Loucy (cell line): ENCODE measurements at regions not wholly inside any gene's neighbourhood (a gene's known extent, or its start where the extent isn't known, plus 50 kb on each side); places are given as distances from the start of the nearest gene placed in this dataset.

Source experiments
- H2AFZ ChIP-seq: fragments of 200-600 bp; sonication (generic); 2 replicates; pipeline ENCODE4 v1.6.0; 2016; ENCODE audit warnings: antibody characterized with exemption, mild to moderate bottlenecking, low read length, moderate library complexity
- H3F3A ChIP-seq: fragments of 200-600 bp; 2 replicates; pipeline ENCODE4 v1.6.0; 2016; ENCODE audit warnings: antibody characterized with exemption, low read depth, mild to moderate bottlenecking
- H3K27me3 ChIP-seq: fragments of 200-600 bp; sonication (generic); 2 replicates; pipeline ENCODE4 v1.6.1; 2014; ENCODE audit warnings: low read length, mild to moderate bottlenecking; ENCODE audit not compliant: insufficient read depth, poor library complexity, severe bottlenecking
- H3K36me3 ChIP-seq: fragments of 200-600 bp; sonication (generic); 2 replicates; pipeline ENCODE4 v1.6.1; 2016; ENCODE audit warnings: low read length; ENCODE audit not compliant: insufficient read depth
- H3K4me1 ChIP-seq: fragments of 200-600 bp; sonication (generic); 2 replicates; pipeline ENCODE4 v1.5.1; 2014; ENCODE audit warnings: low read length, mild to moderate bottlenecking; ENCODE audit not compliant: insufficient read depth, poor library complexity, severe bottlenecking
- H3K4me2 ChIP-seq: fragments of 200-600 bp; sonication (generic); 2 replicates; pipeline ENCODE4 v1.6.0; 2014; ENCODE audit warnings: antibody characterized with exemption, low read length, low read depth, mild to moderate bottlenecking; ENCODE audit not compliant: poor library complexity, severe bottlenecking
- H3K4me3 ChIP-seq: fragments of 200-600 bp; sonication (generic); 2 replicates; pipeline ENCODE4 v1.5.1; 2014; ENCODE audit warnings: low read length, mild to moderate bottlenecking, mixed read lengths; ENCODE audit not compliant: poor library complexity, severe bottlenecking
- H3K79me2 ChIP-seq: fragments of 200-600 bp; sonication (generic); 2 replicates; pipeline ENCODE4 v1.6.1; 2014; ENCODE audit warnings: low read length; ENCODE audit not compliant: insufficient read depth
- H3K9ac ChIP-seq: fragments of 200-600 bp; sonication (generic); 2 replicates; pipeline ENCODE4 v1.6.0; 2014; ENCODE audit warnings: mild to moderate bottlenecking, low read depth, low read length, moderate library complexity; ENCODE audit not compliant: poor library complexity, severe bottlenecking
- H3K9me2 ChIP-seq: fragments of 200-600 bp; sonication (generic); replicated peaks from 2 replicates; pipeline ENCODE4 v1.6.1; 2016; ENCODE audit warnings: low read depth, low read length, mixed read lengths
- H3K9me3 ChIP-seq: fragments of 200-600 bp; sonication (generic); 2 replicates; pipeline ENCODE4 v1.6.1; 2014; ENCODE audit warnings: mild to moderate bottlenecking, antibody characterized with exemption, low read length, low read depth; ENCODE audit not compliant: insufficient read depth
- H4K20me1 ChIP-seq: fragments of 200-600 bp; sonication (generic); 2 replicates; pipeline ENCODE4 v1.6.0; 2014; ENCODE audit warnings: antibody characterized with exemption, low read length, mild to moderate bottlenecking; ENCODE audit not compliant: insufficient read depth, poor library complexity, severe bottlenecking
- EZH2phosphoT487 ChIP-seq: fragments of 200-600 bp; IDR thresholded peaks from 2 replicates; pipeline ENCODE4 v1.6.1; 2018; ENCODE audit warnings: antibody characterized with exemption, mild to moderate bottlenecking, moderate library complexity, borderline replicate concordance
- TF ChIP-seq, protein P1 (sequence below): fragments of 200-600 bp; sonication (generic); conservative IDR thresholded peaks from 2 replicates; pipeline ENCODE4 v1.5.1; 2014; ENCODE audit warnings: mild to moderate bottlenecking, antibody characterized with exemption, low read length

DNA sequence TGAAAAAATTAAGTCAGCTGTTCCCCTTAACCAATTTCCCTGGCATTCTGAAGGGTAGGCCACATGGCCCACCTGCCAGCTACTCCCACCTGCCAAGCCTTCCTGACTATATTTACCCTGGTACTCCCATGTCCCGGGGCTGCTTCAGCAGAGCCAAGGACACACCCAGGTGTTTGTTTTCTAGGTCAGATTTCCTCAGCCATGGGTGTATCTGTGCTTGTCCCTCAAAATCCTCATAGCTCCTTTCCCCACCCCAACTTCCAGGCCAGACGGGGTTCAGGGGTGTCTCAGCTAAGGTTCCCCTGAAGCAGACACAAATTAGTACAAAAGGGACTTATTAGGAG, 139.4 kb upstream of the CDYL start:
- H3K4me2 ChIP-seq: no peak overlapping the region

DNA sequence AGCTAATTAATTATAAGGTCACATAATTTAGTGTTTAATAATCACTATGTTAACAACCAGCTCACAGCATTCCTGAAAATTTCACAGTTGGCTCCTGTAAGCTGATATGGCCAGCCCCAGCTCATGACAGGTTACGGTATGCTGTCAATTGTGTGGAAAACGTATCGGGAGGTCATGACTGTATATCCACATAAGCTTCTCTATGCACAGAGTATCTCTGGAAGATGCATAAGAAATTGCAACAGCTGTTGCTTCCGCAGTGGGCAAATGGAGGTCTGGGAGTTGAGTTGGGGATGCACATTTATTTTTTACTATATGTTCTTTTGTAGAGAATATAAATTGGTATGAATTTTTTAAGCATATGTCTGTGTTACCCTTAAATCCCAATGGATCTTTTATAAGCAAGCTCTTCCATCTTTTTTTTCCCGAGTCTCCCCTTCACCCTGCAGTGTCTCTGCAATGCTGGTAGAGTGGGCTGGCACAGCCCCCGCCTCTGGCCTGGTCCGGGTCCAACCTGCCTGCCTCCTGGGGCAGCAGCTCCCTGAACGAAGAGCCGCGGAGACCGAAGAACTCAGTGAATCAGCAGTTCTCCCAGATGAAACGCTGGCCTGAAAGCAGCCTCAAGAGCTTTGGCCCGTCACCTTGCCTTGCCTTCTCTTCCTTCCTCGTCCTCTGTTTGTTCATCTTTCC, 139.9 kb upstream of the CDYL start:
- Histone ChIP-seq H3K27me3 (no peaks in the 10 kb centered on the region), H3K9me2 (no peaks in the 10 kb centered on the region), H2AFZ (no peak overlapping the region), H3K4me2 (no peak overlapping the region), H3K9me3 (no peaks in the 10 kb centered on the region), H3F3A (no peaks in the 10 kb centered on the region), H3K4me3 (no peak overlapping the region), H3K4me1 (no peaks in the 10 kb centered on the region), H3K9ac (no peak overlapping the region), H3K79me2 (no peaks in the 10 kb centered on the region), H3K36me3 (no peaks in the 10 kb centered on the region), H4K20me1 (no peaks in the 10 kb centered on the region)
- TF ChIP-seq, protein P1, sequence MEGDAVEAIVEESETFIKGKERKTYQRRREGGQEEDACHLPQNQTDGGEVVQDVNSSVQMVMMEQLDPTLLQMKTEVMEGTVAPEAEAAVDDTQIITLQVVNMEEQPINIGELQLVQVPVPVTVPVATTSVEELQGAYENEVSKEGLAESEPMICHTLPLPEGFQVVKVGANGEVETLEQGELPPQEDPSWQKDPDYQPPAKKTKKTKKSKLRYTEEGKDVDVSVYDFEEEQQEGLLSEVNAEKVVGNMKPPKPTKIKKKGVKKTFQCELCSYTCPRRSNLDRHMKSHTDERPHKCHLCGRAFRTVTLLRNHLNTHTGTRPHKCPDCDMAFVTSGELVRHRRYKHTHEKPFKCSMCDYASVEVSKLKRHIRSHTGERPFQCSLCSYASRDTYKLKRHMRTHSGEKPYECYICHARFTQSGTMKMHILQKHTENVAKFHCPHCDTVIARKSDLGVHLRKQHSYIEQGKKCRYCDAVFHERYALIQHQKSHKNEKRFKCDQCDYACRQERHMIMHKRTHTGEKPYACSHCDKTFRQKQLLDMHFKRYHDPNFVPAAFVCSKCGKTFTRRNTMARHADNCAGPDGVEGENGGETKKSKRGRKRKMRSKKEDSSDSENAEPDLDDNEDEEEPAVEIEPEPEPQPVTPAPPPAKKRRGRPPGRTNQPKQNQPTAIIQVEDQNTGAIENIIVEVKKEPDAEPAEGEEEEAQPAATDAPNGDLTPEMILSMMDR: no peak
- no peak for TF ChIP-seq EZH2phosphoT487

More for the DNA sequence above, 139.4 kb upstream of the CDYL start:
- Histone ChIP-seq H3K36me3 (no peaks in the 10 kb centered on the region), H3K27me3 (no peaks in the 10 kb centered on the region), H3K9me3 (no peaks in the 10 kb centered on the region), H3K79me2 (no peaks in the 10 kb centered on the region), H3K4me1 (no peaks in the 10 kb centered on the region), H3K9me2 (no peaks in the 10 kb centered on the region), H3F3A (no peaks in the 10 kb centered on the region), H2AFZ (no peak overlapping the region), H3K4me3 (no peak overlapping the region), H3K9ac (no peak overlapping the region), H4K20me1 (no peaks in the 10 kb centered on the region)
- TF ChIP-seq, protein P1: no peak
- no peak for TF ChIP-seq EZH2phosphoT487

DNA sequence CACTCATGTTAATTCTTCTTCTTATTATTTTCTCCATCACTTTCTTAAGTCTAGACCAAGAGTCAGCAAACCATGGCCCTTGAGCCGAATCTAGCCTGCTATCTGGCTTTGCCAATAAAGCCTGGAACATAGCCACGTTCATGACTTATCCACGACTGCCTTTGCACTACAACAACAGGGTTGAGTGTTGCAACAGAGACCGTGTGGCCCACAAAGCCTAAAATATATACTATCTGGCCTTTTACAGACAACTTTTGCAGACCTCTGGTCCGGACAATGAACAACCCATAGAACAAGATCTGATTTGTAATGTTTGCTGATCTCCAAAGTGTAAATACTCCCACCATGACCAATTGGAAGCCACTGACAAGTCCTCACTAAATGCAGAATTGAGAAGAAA, 140.5 kb upstream of the CDYL start:
- no peaks in the 10 kb centered on the region for H3K27me3 ChIP-seq
- no peaks in the 10 kb centered on the region for H3K79me2 ChIP-seq
- H3K4me3 ChIP-seq: no peak overlapping the region
- no peaks in the 10 kb centered on the region for H3K9me3 ChIP-seq
- no peaks in the 10 kb centered on the region for H3K4me1 ChIP-seq
- H3K36me3 ChIP-seq: no peaks in the 10 kb centered on the region
- TF ChIP-seq EZH2phosphoT487: no peak
- TF ChIP-seq, protein P1: no peak
- no peak overlapping the region for H2AFZ ChIP-seq
- no peaks in the 10 kb centered on the region for H3K9me2 ChIP-seq
- H3K4me2 ChIP-seq: no peak overlapping the region
- no peak overlapping the region for H3K9ac ChIP-seq
- no peaks in the 10 kb centered on the region for H3F3A ChIP-seq
- no peaks in the 10 kb centered on the region for H4K20me1 ChIP-seq
